Skin epidermis (tissue), 12 donors: ENCODE measurements at regions not wholly inside any gene's neighbourhood (a gene's known extent, or its start where the extent isn't known, plus 50 kb on each side); places are given as distances from the start of the nearest gene placed in this dataset.
"Not testable (repeated sequence)": the region's sequence is repeated elsewhere in the genome, so short reads cannot be mapped to it uniquely, and the experiment has no call there.

Source experiments
- H3K27ac ChIP-seq, 21 experiments: fragments of 200-600 bp; sonication (generic) in 11 of 21; one replicate each; pipeline ENCODE4 v1.5.0; 2020; ENCODE audit warnings: mild to moderate bottlenecking in 3 of 21, inconsistent platforms in 2 of 21, moderate library complexity in 2 of 21
- H3K4me3 ChIP-seq, 7 experiments: fragments of 200-600 bp; sonication (generic) in 2 of 7; one replicate each; pipeline ENCODE4 v1.5.0; 2020; ENCODE audit warnings: inconsistent platforms in 2 of 7, mild to moderate bottlenecking in 2 of 7, moderate library complexity in 1 of 7

DNA sequence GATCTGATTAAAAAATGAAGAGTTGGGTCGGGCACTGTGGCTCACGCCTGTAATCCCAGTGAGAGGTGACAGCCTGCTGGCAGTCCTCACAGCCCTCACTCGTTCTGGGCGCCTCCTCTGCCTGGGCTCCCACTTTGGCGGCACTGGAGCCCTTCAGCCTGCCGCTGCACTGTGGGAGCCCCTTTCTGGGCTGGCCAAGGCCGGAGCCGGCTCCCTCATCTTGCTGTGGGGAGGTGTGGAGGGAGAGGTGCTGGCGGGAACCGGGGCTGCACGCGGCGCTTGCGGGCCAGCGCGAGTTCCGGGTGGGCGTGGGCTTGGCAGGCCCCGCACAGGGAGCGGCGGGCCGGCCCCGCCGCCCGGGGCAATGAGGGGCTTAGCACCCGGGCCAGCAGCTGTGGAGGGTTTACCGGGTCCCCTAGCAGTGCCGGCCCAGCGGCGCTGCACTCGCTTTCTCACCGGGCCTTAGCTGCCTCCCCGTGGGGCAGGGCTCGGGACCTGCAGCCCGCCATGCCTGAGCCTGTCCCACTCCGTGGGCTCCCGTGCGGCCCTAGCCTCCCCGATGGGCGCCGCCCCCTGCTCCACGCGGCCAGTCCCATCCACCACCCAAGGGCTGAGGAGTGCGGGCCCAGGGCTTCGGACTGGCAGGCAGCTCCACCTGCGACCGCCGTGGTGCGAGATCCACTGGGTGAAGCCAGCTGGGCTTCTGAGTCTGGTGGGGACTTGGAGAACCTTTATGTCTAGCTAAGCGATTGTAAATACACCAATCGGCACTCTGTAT is 534.1 kb upstream of the ARRDC3 start:
- not testable (repeated sequence) for H3K4me3 ChIP-seq, H3K27ac ChIP-seq

DNA sequence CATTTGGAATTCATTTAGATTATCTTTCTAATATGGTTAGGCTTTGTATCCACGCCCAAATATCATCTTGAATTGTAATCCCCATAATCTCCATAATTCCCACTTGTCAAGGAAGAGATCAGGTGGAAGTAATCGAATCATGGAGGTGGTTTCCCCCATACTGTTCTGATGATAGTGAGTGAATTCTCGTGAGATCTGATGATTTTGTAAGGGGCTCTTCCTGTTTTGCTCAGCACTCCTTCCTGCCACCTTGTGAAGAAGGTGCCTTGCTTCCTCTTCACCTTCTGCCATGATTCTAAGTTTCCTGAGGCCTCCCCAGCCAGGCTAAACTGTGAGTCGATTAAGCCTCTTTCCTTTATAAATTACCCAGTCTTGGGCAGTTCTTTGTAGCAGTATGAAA is 527.5 kb upstream of the ARRDC3 start:
- H3K27ac ChIP-seq: no peak overlapping the region
- no peak overlapping the region for H3K4me3 ChIP-seq

DNA sequence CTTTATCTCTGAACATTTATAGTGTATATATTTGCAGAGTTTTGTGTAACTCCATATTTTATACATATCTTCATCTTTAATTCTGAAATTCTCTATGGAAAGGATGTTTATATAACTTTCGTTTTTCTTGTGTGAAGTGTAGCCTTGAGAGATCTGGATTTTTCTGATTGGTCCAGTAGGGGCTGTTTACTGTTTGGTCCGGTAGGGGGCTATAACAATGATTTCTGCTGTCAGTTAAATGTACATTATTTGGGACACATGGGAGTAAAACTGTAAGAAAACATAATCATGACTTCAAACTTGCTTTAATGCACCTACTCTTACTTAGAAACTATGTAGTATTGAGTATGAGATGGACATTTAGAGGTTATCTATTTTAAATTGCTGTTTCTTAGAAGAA is 527.1 kb upstream of the ARRDC3 start:
- H3K4me3 ChIP-seq: no peak overlapping the region
- no peak overlapping the region for H3K27ac ChIP-seq

DNA sequence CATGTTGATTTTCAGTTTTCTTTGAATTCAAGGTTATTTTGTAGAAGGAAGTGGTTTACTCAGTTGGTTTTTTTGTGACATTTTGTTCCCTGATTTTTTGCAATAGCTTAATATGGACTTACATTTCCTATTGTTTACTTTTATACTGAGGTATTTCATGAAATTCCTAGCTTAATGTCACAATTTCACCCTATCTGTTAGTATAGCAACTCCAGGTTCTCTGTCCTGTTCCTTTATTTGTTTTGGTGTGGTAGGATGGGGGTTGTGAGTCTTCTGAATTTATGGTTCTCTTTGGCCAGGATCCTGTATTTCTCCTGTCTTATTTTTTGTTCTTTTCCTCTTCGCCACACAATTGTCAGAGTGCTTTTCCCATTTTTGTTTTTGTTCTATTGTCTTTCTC is 523.4 kb upstream of the ARRDC3 start:
- Histone ChIP-seq H3K27ac (no peak overlapping the region), H3K4me3 (no peak overlapping the region)

DNA sequence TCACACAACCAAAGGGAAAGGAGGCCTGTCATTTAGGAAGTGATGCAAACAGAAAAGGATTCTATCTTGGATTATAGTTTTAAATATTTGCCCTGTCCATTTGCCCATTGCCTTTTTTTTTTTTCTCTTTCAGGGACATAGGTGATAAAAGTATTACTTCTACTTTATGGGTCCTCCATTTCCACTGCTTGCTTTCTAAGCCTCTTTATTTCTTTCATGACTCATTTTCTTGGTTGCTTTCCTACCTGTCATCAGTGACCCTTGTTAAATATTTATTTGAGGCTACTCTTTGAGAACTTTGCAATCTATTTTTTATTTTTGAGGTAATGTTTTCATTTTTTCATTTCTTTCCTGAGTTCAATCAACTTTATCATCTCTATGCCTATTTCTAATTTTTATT is 522.9 kb upstream of the ARRDC3 start:
- H3K4me3 ChIP-seq: no peak overlapping the region
- no peak overlapping the region for H3K27ac ChIP-seq

DNA sequence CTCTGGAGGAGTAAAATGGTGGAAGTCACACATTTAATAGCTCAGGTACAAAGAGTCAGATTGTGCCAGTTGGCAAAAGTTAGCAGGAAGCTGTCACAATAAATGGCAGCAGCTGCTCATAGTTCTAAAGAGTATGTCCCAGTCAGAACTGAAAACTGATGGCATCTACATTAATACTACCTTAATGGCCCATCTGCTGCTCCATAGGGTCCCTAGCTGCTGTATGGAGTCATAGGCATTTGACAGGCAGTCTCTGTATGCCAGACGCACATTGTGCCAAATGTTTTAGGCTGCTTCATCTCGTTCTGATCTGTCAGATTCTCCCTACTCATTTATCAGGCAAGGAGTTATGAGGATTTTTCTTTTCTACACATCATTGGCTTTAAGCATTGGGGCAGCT is 515.8 kb upstream of the ARRDC3 start:
- H3K4me3 ChIP-seq: no peak overlapping the region
- no peak overlapping the region for H3K27ac ChIP-seq

DNA sequence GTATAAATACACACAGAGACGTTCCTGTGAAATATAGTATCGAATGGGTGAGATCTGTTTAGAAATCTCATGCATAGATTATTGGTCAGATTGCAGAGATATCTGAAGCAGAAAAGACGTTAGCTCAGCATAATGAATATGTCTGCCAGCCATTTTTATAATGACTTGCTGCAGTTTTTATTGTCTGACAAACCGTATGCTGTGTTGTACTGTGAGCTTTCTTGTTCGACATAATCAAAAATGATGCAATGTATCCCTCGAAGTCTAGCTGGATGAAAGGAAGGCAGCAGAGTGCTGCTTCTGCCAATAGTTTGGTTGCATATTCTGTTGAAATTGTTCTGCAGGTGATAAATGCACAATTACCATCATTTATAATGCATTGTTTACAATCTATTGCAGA is 514.9 kb upstream of the ARRDC3 start:
- Histone ChIP-seq H3K4me3 (no peak overlapping the region), H3K27ac (no peak overlapping the region)

DNA sequence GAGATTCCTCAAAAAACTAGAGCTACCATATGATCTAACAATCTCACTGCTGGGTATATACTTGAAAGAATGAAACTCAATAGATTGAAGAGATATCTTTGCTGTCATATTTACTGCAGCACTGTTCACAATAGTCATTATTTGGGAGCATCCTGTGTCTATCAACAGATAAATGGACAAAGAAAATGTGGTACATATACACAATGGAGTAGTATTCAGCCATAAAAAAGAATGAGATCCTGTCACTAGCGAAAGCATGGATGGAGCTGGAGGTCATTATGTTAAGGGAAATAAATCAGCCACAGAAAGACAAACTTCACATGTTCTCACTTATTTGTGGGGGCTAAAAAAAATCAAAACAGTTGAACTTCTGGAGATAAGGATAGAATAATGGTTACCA is 505.7 kb upstream of the ARRDC3 start:
- Histone ChIP-seq H3K27ac (no peak overlapping the region), H3K4me3 (no peak overlapping the region)

DNA sequence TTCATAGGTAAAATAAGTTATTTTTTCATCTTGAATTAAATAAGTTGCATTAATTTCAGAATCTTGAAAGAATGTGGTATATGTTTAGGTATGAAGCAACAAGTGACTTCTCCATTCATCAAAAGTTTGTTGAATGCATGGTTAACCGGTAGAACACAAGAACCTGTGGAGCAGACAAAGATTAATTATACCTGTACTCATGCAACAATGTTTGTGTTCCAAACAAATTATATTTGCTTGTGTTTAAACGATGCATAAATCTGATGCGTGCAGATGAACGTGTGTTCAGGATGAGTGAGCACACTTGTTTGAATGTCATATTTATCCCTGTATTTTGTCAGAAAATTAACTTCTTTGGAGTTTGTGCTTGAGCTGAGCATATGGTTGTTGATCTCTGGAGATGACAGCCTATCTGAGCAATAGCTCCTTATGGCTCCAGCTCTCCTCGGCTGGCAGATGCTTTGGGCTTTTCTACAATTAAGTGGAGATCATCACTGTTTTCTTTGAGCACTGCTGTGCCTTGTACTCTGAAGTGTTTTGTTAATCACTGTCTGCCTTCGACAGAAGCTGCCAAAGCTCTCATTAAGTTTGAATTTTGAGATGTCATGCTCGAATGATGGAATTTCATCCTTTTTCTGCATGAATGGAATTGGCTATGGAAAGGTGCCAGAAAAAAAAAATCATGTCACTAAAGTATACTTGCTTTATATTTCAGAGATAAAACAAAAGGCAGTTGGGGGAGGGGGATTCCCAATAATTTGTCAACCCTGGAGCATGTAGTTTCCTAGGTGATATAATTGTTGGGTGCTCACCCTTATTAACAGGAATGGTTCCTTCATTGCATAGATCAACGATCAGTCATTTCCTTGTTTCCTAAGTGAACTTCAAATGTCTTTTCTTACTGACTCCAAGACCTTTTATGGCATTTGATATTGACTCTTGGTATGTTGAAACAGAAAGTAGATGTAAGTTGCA is 502.5 kb upstream of the ARRDC3 start:
- no peak overlapping the region for H3K4me3 ChIP-seq
- H3K27ac ChIP-seq: no peak overlapping the region

DNA sequence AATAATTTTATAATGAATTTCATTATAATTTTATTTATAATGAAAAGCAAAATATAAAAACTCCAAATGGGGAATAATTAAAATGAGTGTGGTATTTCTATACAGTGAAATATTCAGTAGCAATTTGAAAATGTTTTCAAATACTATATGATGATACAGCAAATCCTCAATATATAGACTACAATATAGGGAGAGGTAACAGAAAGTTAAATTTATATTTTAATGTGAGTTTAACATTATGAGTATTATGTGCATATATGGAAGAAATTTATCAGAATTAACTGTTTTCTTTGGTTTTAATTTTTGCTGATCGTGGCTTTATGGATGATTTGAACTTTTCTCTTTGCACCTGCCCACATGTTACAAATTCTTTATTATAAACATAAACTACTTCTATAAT is 500.9 kb upstream of the ARRDC3 start:
- Histone ChIP-seq H3K27ac (no peak overlapping the region), H3K4me3 (no peak overlapping the region)

DNA sequence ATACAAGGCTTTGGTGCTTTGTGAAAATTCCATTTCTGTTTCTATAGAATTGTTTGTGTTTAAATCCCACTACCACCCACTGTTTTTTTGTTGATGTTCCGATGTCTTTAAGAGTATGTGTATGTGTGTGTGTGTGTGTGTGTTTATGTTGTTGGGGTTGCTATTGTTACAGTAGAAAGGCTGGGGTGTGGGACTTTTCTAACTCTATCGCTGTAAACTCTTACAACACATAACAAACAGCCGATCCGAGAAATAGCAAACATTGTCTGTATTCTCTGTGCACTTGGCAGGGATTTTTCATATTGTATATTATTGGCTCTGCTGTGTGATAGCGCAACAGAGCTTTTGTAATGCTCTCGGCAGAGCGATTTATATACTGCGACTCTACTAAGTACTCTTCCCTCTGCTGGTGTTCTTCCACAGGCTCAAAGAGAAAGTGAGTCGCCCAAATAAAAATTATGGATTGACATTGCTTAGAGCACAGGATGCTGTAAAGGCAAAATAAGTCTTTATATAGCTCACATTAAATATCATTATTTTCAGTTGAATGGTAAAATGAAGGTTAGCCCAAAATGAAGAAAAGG is 492.2 kb upstream of the ARRDC3 start:
- H3K27ac ChIP-seq: no peak overlapping the region
- no peak overlapping the region for H3K4me3 ChIP-seq

DNA sequence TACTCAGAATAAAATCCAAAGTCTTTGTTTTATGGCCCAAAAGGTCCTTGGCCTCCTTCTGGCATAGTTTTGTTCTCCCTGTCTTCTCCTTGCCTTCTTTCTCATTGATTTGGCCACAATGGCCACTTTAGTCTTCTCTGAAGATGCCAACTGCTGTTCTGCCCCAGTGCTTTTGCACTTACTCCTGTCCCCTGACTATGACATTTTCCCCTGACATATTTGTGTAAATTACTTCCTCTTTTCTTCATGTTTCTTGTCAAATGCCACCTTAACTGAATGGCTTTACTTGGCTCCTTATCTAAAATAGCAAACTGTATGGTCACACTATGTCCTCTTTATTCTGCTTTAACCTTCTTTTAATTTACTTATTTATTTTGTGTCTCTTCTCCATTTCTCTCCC is 484.7 kb upstream of the ARRDC3 start:
- no peak overlapping the region for H3K27ac ChIP-seq

DNA sequence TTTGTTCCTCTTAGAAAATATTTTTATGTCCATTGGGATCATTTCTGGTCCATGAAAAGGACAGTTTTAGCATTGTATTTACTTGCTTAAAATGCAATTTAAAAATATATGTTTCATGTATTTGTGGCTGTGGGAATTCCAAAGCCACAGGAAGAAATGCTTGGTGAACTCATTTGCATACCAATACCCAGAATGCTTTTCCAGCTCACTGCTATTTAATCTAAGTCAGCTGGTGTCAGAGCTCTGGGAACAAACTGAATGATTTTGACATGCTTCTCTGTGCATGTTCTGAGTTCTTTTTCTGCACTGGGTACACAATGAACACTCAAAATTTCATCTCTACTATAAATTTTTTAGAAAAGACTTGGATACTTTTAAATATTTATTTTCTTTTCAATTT is 482.8 kb upstream of the ARRDC3 start:
- no peak overlapping the region for H3K4me3 ChIP-seq
- H3K27ac ChIP-seq: no peak overlapping the region

More for the DNA sequence above, 484.7 kb upstream of the ARRDC3 start:
- no peak overlapping the region for H3K4me3 ChIP-seq

DNA sequence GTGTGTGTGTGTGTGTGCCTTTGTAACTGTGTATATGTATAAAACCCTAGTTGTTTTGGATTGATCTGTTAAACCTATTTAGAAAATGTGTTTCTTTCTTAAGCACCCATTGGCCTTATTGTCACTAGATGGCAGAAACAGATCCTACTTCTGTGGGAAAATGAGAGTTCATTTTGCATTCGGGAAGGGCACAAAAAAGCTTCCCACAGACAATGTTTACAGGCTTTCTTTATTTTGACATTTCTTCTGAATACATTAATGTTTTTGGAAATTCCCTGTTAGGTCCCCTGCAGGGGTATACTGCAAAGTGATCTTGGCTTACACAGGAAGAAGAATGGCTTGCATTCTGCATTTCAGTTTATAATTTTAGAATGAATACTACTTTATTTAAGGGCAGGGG is 481.8 kb upstream of the ARRDC3 start:
- Histone ChIP-seq H3K27ac (no peak overlapping the region), H3K4me3 (no peak overlapping the region)

DNA sequence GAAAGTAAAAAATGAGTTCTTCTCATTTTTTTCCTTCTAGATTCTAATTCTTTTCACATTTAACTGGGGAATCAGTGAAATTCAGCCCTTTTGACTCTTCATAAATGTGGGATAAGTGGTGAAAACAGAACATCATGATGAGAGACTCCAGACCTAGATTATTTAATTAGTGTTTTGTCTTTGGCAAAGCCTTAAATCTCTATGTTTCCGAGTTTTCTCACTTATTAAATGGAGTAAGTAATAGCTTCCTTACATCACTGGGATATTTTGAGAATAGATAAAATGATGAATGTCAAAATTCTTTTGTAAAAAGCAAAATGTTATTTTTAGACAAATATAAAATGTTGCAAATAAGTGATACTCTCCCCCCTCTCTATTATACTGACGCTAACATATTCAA is 468.6 kb upstream of the ARRDC3 start:
- Histone ChIP-seq H3K4me3 (no peak overlapping the region), H3K27ac (no peak overlapping the region)

DNA sequence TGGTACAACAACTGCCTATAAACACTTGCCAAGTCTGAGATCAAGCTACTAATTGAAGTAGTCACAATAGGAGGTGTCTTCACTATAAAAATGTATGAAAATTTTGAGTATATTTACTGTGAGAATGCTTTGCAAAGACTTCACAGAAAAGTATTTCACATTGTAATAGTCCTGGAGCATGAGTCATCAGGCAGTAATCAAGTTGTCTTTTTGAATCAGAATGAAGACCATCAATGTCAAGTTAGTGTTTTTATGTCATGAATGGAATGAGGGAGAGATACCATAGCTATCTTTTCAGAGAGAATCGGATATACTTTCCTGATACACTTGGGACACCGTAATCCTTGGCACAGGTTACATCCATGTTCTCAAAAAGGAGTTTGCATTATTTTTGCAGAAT is 466.9 kb upstream of the ARRDC3 start:
- Histone ChIP-seq H3K27ac (no peak overlapping the region), H3K4me3 (no peak overlapping the region)

DNA sequence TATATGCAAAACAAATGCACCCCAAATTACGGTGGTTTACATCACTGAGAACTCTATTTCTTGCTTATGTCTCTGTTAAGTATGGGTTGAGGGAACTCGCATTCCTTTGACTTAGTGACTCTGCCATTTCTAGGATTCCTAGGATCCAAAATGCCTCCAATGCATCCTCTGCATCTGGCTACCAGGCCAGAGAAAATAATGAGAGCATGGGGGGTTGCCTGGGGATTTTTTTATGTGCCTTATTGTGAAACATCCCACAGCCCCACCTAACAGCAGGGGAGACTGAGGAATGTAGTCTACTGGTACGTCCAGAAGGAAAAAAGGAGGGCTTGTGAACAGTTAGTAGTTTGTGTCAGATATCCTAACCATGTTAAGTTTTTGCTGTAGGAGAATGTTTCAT is 466.0 kb upstream of the ARRDC3 start:
- Histone ChIP-seq H3K27ac (no peak overlapping the region), H3K4me3 (no peak overlapping the region)

DNA sequence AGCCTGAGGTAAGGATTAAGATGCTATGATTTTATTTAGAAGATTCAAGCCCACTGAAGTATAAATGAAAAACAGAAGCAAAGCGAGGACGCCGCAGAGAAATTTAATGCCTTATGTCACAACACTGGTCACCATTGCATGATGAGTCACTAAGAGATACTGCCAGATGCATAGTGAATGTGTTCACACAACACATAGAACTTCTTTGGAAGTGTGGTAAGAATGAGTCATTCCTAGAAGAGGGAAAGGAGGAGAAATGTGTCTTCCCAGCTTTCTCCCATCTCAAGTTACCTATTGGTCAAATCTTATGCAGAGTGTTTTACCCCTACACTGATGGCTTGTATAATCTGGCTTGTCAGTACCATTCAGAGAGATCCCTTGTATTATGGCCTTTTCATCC is 465.3 kb upstream of the ARRDC3 start:
- Histone ChIP-seq H3K4me3 (no peak overlapping the region), H3K27ac (no peak overlapping the region)

DNA sequence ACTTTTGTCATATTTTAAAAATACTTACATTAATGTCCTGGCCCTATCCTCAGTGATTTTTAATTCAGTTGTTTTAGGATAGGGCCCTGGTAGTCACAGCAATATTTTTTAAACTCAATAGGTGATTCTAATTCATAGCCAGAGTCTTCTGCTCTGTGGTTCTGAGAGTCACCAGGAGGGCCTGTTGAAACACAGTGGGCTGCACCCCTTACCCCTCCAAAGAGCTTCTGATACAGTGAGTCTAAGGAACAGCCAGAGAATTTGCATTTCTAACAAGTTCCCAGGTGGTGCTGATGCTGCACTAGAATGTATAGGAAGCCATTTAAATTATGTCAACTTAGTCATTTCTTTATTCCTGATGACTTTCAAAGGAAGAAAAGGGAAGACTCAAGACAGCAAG is 458.3 kb upstream of the ARRDC3 start:
- Histone ChIP-seq H3K4me3 (no peak overlapping the region), H3K27ac (no peak overlapping the region)

DNA sequence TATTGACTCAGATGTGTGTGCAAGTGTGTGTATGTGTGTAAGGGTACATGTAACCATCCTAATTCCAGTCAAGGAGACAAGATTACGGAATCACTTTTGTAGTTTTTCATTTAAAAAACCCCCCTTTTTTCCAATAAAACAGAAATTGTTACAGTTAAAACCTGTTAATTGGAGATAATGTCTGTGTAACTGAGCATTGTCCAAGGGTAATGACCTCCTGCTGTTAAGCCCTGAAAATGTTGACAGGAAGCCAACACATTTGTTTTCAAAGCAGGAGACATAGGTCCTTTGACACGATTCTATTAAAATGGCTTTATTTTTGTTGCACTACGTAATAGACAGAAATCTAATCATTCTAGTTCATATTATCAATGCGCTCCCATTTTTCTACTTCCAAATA is 457.3 kb upstream of the ARRDC3 start:
- H3K4me3 ChIP-seq: no peak overlapping the region
- H3K27ac ChIP-seq: no peak overlapping the region

DNA sequence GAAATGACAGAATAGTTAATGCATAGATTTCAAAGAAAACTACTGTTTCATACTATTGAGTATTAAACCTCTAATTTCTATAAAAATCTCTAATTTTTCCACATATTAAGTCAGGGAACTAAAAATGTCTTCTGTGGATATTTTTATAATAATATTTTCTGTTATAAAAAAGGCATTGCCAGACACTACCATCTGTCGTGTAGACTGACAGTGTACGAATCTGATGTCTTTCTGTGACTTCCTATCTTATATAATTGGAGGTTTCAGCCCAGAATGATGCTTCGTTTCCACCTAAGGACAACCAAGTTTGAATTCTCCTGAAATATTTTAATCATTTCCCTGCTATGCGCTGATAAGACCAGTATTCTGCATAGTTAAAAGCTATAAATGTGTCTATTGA is 456.6 kb upstream of the ARRDC3 start:
- Histone ChIP-seq H3K4me3 (no peak overlapping the region), H3K27ac (no peak overlapping the region)
